Skin of body (tissue), 2 donors: ENCODE measurements at regions not wholly inside any gene's neighbourhood (a gene's known extent, or its start where the extent isn't known, plus 50 kb on each side); places are given as distances from the start of the nearest gene placed in this dataset. TPM values are rescaled to one million over a fixed set of nuclear protein-coding genes. Genes with fewer than 3 reads are reported as not detected.

Source experiments
- DNase-seq: peaks from one replicate; lab custom pipeline; 2025; lab: John Stamatoyannopoulos, UW
- small RNA-seq: library from RNA; depleted of rRNA; stranded (forward); fragments of <200 nt; gene quantifications from one replicate; pipeline ENCODE3, GENCODE V24; 2014; ENCODE audit warnings: low replicate concordance

GRCh38 chr2:212618636-212619035 is 80.0 kb upstream of the ERBB4 start:
- DNase-seq: no peak

DNA sequence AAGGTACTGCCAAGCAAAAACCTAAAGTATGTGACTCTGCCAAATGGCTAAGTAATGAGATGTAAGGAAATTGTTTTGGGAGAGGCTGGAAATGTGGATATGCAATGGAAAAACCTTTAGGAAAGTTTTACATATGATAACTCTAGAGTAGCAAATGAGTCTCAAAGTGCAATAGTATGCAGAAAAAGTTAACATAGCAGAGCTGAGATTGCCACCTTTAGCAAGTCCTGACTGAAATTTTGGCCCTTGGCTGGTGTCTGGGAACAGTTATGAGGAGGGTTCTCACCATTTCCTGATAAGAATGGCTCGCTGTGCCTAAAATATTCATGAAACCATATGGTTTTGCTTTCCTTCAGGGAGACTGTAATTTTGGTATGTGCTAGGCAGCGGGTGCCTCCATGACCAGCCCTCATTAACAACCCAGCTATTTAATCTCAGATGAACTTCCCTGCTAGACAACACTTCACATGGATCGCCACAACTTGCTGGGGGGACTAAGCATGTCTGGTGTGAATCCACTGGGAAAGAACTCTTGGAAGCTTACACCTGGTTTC is 72.3 kb upstream of the ERBB4 start:
- no peak for DNase-seq

DNA sequence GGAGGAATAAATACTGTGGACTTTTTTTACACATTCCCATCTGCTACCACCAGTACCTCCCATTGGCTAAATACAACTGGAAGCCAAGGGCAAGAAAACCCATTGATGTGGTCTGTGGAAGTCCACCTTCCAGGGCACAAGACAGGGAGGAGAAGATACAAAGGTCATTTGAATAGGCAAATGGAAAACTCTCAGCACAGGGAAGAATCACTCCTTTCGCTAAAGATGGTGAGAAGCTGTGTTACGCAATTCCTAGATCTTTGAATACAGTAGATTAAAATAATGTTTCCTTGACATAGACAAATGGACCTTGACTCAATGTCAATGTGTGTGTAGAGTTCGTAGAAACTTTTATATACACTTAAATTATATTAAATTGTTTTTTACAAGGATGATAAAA is 70.9 kb upstream of the ERBB4 start:
- no peak for DNase-seq

- DNase-seq: no peak
Observed at GRCh38 chr2:212607080-212607479, 68.5 kb upstream of the ERBB4 start.

- no peak for DNase-seq
Observed at GRCh38 chr2:212606232-212606631, 67.6 kb upstream of the ERBB4 start.

GRCh38 chr2:212596688-212597087 is 58.1 kb upstream of the ERBB4 start:
- DNase-seq: no peak

- no peak for DNase-seq
Observed at GRCh38 chr2:212596276-212596675, 57.7 kb upstream of the ERBB4 start.

GRCh38 chr2:212595036-212595654 is 56.5 kb upstream of the ERBB4 start:
- DNase-seq: no peak

GRCh38 chr2:212592695-212593094 is 54.1 kb upstream of the ERBB4 start:
- DNase-seq: no peak

Small RNA genes in the stretch of these regions (small RNA-seq; reads per million reads assigned to genes)
- not detected for gene MIR4776-1
